ENCODE measurements at regions not wholly inside any gene's neighbourhood (a gene's known extent, or its start where the extent isn't known, plus 50 kb on each side); places are given as distances from the start of the nearest gene placed in this dataset.

DNA sequence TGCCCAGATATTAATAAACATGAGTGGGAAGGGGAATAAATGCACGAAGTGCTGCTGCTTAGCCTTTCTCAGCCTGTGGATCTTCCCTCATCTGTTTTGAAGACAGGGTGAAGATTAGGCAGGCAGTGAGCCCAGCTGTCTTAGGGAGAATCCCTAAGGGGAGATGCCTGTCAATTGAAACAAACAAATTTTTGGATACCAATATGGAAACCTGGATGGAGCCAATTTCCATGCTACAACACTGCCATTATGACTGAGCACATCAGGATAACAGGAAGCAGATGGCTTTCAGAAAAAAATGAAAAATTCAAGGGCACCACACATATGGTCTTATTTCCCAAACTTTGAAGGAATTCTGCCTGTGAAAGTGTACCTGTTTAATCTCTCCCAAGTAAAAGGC lies 80.3 kb downstream of the HMHB1 start:
- Mint-ChIP-seq H3K27ac (no peak overlapping the region), H3K4me3 (ENCODE audit: low read depth) (no peak overlapping the region), H3K9me3 (ENCODE audit: low read depth) (no peaks in the 10 kb centered on the region), H3K4me1 (ENCODE audit: low read depth) (peaks cover 10% of the 10 kb centered on the region), H3K27me3 (peaks cover 39% of the 10 kb centered on the region), H3K36me3 (ENCODE audit: insufficient read depth) (no peaks in the 10 kb centered on the region)
- DNase-seq (ENCODE audit: low spot score, unreplicated experiment): no peak
- TF ChIP-seq, protein P1, sequence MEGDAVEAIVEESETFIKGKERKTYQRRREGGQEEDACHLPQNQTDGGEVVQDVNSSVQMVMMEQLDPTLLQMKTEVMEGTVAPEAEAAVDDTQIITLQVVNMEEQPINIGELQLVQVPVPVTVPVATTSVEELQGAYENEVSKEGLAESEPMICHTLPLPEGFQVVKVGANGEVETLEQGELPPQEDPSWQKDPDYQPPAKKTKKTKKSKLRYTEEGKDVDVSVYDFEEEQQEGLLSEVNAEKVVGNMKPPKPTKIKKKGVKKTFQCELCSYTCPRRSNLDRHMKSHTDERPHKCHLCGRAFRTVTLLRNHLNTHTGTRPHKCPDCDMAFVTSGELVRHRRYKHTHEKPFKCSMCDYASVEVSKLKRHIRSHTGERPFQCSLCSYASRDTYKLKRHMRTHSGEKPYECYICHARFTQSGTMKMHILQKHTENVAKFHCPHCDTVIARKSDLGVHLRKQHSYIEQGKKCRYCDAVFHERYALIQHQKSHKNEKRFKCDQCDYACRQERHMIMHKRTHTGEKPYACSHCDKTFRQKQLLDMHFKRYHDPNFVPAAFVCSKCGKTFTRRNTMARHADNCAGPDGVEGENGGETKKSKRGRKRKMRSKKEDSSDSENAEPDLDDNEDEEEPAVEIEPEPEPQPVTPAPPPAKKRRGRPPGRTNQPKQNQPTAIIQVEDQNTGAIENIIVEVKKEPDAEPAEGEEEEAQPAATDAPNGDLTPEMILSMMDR (IDR thresholded peaks at IDR 0.05; ENCODE audit: unreplicated experiment): no peak

DNA sequence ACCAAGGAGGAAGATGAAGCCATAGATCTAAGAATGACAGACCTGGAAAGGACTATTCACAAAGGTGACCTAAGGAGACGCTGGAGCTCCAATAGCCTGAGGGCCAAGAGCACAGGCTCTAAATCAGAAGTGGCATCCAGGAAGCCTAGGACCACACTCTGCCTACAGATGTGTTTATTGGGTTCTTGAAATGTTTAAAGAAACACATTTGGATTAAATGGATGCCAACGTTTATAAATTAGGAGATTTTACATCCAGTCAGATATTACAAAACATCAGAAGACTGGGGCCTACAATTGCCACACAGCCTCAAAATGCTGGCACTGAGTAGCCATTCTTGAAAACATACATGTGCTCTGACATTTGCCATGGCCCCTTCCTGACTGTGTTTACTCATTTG lies 80.9 kb downstream of the HMHB1 start:
- Mint-ChIP-seq H3K36me3 (ENCODE audit: insufficient read depth) (no peaks in the 10 kb centered on the region), H3K4me1 (ENCODE audit: low read depth) (peaks cover 13% of the 10 kb centered on the region), H3K4me3 (ENCODE audit: low read depth) (no peak overlapping the region), H3K9me3 (ENCODE audit: low read depth) (no peaks in the 10 kb centered on the region), H3K27me3 (peaks cover 37% of the 10 kb centered on the region), H3K27ac (no peak overlapping the region)
- no peak for DNase-seq (ENCODE audit: low spot score, unreplicated experiment)
- TF ChIP-seq, protein P1 (IDR thresholded peaks at IDR 0.05; ENCODE audit: unreplicated experiment): no peak

DNA sequence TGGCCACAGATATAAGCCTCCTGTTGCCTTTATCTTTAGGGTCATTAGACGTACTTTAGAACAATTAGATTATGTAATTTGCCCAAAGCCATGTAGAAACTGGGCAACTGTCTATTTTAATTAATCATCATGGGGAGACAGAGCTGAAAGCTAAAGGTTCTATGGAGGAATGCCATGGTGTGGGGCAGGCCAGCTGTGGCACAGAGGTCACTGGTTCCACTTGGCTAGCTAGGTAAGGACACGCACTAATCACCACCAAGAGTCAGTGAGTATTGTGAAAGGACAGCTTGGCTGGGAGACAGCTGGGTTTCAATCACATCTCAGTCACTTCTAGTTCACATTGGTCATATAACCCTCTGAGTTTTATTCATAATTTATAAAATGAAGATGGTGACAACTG lies 81.7 kb downstream of the HMHB1 start:
- no peak overlapping the region for H3K4me3 Mint-ChIP-seq (ENCODE audit: low read depth)
- H3K27ac Mint-ChIP-seq: no peak overlapping the region
- H3K4me1 Mint-ChIP-seq (ENCODE audit: low read depth): peaks cover 18% of the 10 kb centered on the region
- peaks cover 30% of the 10 kb centered on the region for H3K27me3 Mint-ChIP-seq
- H3K36me3 Mint-ChIP-seq (ENCODE audit: insufficient read depth): no peaks in the 10 kb centered on the region
- DNase-seq (ENCODE audit: low spot score, unreplicated experiment): no peak
- H3K9me3 Mint-ChIP-seq (ENCODE audit: low read depth): no peaks in the 10 kb centered on the region
- TF ChIP-seq, protein P1 (IDR thresholded peaks at IDR 0.05; ENCODE audit: unreplicated experiment): no peak

DNA sequence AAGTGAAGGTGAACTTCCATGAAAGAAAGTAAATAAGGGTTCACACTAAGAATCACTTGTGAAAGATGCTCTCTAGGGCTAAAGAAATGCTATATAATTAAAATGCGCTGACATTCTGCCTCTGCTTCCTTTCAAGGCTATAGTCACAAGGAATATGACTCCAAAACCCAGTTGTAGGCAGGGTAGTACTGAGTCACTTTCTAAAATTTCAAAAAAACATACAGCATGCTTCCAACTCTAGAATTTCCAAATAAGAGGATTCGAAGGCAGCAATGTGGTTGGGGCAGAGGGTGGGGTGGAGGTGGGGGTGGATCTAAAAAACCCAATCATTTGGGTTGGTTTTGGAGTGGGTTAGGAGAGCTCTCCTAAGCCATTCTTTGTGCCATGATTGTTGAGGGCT lies 84.6 kb downstream of the HMHB1 start:
- H3K9me3 Mint-ChIP-seq (ENCODE audit: low read depth): no peaks in the 10 kb centered on the region
- peaks cover 19% of the 10 kb centered on the region for H3K4me1 Mint-ChIP-seq (ENCODE audit: low read depth)
- H3K27ac Mint-ChIP-seq: no peak overlapping the region
- no peak for DNase-seq (ENCODE audit: low spot score, unreplicated experiment)
- H3K36me3 Mint-ChIP-seq (ENCODE audit: insufficient read depth): no peaks in the 10 kb centered on the region
- no peak overlapping the region for H3K4me3 Mint-ChIP-seq (ENCODE audit: low read depth)
- H3K27me3 Mint-ChIP-seq: peaks cover 17% of the 10 kb centered on the region
- TF ChIP-seq, protein P1 (IDR thresholded peaks at IDR 0.05; ENCODE audit: unreplicated experiment): no peak

DNA sequence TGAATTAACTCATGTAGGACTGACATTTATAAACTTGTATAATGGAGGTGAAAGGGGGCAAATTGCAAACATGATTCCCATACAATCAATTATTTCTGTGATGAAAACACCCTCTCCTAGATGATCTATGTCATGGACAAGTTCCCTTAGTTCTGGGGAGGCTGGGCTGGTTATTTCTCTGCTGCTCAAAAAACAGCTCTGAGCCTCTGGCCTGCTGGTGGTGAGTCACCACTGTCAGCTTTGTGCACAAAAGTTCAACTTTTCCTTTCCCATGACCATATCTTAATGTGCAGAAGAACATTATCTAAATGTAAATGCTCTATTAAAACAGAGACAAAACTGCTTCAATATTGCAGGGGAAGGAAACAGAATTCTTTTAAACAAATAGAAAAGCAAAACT lies 85.0 kb downstream of the HMHB1 start:
- Mint-ChIP-seq H3K27me3 (peaks cover 15% of the 10 kb centered on the region), H3K4me3 (ENCODE audit: low read depth) (no peak overlapping the region), H3K36me3 (ENCODE audit: insufficient read depth) (no peaks in the 10 kb centered on the region), H3K9me3 (ENCODE audit: low read depth) (no peaks in the 10 kb centered on the region), H3K4me1 (ENCODE audit: low read depth) (peaks cover 19% of the 10 kb centered on the region), H3K27ac (no peak overlapping the region)
- TF ChIP-seq, protein P1 (IDR thresholded peaks at IDR 0.05; ENCODE audit: unreplicated experiment): no peak
- no peak for DNase-seq (ENCODE audit: low spot score, unreplicated experiment)

Data from progenitor cell of endocrine pancreas (in vitro differentiated cells).